ENCODE measurements at regions not wholly inside any gene's neighbourhood (a gene's known extent, or its start where the extent isn't known, plus 50 kb on each side); places are given as distances from the start of the nearest gene placed in this dataset.

DNA sequence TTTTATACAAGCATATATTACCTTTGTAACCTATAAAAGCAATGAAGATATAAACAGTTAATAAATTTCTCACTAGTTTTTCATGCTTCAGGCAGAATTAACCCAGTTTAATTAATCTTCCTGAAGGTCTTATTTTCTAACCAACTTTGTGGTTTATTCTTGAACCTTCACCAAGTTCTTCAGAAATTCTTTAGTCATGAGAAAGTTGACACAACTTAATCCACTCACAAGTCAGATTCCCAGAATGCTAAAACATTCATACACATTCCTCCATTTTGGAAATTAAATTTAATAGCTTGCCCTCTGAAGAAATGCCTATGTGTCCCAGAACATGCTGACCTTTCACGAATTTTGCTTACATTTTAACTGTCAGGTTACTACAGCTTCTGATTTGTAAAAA is 105.4 kb upstream of the PAM start:
- TF ChIP-seq, protein P1, sequence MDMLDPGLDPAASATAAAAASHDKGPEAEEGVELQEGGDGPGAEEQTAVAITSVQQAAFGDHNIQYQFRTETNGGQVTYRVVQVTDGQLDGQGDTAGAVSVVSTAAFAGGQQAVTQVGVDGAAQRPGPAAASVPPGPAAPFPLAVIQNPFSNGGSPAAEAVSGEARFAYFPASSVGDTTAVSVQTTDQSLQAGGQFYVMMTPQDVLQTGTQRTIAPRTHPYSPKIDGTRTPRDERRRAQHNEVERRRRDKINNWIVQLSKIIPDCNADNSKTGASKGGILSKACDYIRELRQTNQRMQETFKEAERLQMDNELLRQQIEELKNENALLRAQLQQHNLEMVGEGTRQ (IDR thresholded peaks at IDR 0.05): no peak
- TF ChIP-seq, protein P2, sequence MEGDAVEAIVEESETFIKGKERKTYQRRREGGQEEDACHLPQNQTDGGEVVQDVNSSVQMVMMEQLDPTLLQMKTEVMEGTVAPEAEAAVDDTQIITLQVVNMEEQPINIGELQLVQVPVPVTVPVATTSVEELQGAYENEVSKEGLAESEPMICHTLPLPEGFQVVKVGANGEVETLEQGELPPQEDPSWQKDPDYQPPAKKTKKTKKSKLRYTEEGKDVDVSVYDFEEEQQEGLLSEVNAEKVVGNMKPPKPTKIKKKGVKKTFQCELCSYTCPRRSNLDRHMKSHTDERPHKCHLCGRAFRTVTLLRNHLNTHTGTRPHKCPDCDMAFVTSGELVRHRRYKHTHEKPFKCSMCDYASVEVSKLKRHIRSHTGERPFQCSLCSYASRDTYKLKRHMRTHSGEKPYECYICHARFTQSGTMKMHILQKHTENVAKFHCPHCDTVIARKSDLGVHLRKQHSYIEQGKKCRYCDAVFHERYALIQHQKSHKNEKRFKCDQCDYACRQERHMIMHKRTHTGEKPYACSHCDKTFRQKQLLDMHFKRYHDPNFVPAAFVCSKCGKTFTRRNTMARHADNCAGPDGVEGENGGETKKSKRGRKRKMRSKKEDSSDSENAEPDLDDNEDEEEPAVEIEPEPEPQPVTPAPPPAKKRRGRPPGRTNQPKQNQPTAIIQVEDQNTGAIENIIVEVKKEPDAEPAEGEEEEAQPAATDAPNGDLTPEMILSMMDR (IDR thresholded peaks at IDR 0.05): no peak
- TF ChIP-seq HDAC2 (IDR thresholded peaks at IDR 0.05): no peak
- no peak for TF ChIP-seq RAD21 (conservative IDR thresholded peaks at IDR 0.05 in 1 of 2, IDR thresholded peaks at IDR 0.05 in 1 of 2)
- no peak for TF ChIP-seq RFX5 (IDR thresholded peaks at IDR 0.05)
